ENCODE measurements at regions not wholly inside any gene's neighbourhood (a gene's known extent, or its start where the extent isn't known, plus 50 kb on each side); places are given as distances from the start of the nearest gene placed in this dataset.

- H3K9me3 Mint-ChIP-seq (ENCODE audit: low read depth) = no peaks in the 10 kb centered on the region
- H3K4me3 Mint-ChIP-seq (ENCODE audit: unreplicated experiment) = no peak overlapping the region
- peaks cover 19% of the 10 kb centered on the region for H3K27me3 Mint-ChIP-seq (ENCODE audit: low read depth)
- no peak overlapping the region for H3K27ac Mint-ChIP-seq (ENCODE audit: unreplicated experiment)
- TF ChIP-seq CTCF (IDR thresholded peaks at IDR 0.05) = peak; percentile 86
- peaks cover 4% of the 10 kb centered on the region for H3K4me1 Mint-ChIP-seq (ENCODE audit: low read depth)
- DNase-seq (ENCODE audit: low spot score) = no peak
- no peaks in the 10 kb centered on the region for H3K36me3 Mint-ChIP-seq (ENCODE audit: low read depth)
Observed at GRCh38 chr10:29392376-29393021, 103.6 kb downstream of the LYZL1 start.

GRCh38 chr10:29394321-29394932 is 105.6 kb downstream of the LYZL1 start:
- Mint-ChIP-seq H3K4me3 (ENCODE audit: unreplicated experiment) (no peak overlapping the region), H3K36me3 (ENCODE audit: low read depth) (no peaks in the 10 kb centered on the region), H3K4me1 (ENCODE audit: low read depth) (no peaks in the 10 kb centered on the region), H3K27me3 (ENCODE audit: low read depth) (peaks cover 19% of the 10 kb centered on the region), H3K9me3 (ENCODE audit: low read depth) (no peaks in the 10 kb centered on the region), H3K27ac (ENCODE audit: unreplicated experiment) (no peak overlapping the region)
- no peak for DNase-seq (ENCODE audit: low spot score)
- TF ChIP-seq CTCF (IDR thresholded peaks at IDR 0.05) = no peak

GRCh38 chr10:29395409-29395808 is 106.5 kb downstream of the LYZL1 start:
- H3K36me3 Mint-ChIP-seq (ENCODE audit: low read depth) = no peaks in the 10 kb centered on the region
- no peaks in the 10 kb centered on the region for H3K4me1 Mint-ChIP-seq (ENCODE audit: low read depth)
- no peak overlapping the region for H3K27ac Mint-ChIP-seq (ENCODE audit: unreplicated experiment)
- peaks cover 19% of the 10 kb centered on the region for H3K27me3 Mint-ChIP-seq (ENCODE audit: low read depth)
- no peak overlapping the region for H3K4me3 Mint-ChIP-seq (ENCODE audit: unreplicated experiment)
- TF ChIP-seq CTCF (IDR thresholded peaks at IDR 0.05) = no peak
- no peaks in the 10 kb centered on the region for H3K9me3 Mint-ChIP-seq (ENCODE audit: low read depth)
- no peak for DNase-seq (ENCODE audit: low spot score)

- DNase-seq (ENCODE audit: low spot score) = no peak
- Mint-ChIP-seq H3K27me3 (ENCODE audit: low read depth) (peaks cover 19% of the 10 kb centered on the region), H3K36me3 (ENCODE audit: low read depth) (peaks cover 4% of the 10 kb centered on the region), H3K4me3 (ENCODE audit: unreplicated experiment) (no peak overlapping the region), H3K27ac (ENCODE audit: unreplicated experiment) (no peak overlapping the region), H3K4me1 (ENCODE audit: low read depth) (no peaks in the 10 kb centered on the region), H3K9me3 (ENCODE audit: low read depth) (peaks cover 14% of the 10 kb centered on the region)
- TF ChIP-seq CTCF (IDR thresholded peaks at IDR 0.05) = no peak
Observed at GRCh38 chr10:29397221-29397620, 108.4 kb downstream of the LYZL1 start.

- Mint-ChIP-seq H3K9me3 (ENCODE audit: low read depth) (peaks cover 30% of the 10 kb centered on the region), H3K36me3 (ENCODE audit: low read depth) (peaks cover 5% of the 10 kb centered on the region), H3K27me3 (ENCODE audit: low read depth) (no peaks in the 10 kb centered on the region), H3K27ac (ENCODE audit: unreplicated experiment) (no peak overlapping the region), H3K4me1 (ENCODE audit: low read depth) (no peaks in the 10 kb centered on the region), H3K4me3 (ENCODE audit: unreplicated experiment) (no peak overlapping the region)
- TF ChIP-seq CTCF (IDR thresholded peaks at IDR 0.05) = no peak
- DNase-seq (ENCODE audit: low spot score) = no peak
Observed at GRCh38 chr10:29403208-29403607, 114.3 kb downstream of the LYZL1 start.
